Upper lobe of left lung (tissue), 6 donors: ENCODE measurements at regions not wholly inside any gene's neighbourhood (a gene's known extent, or its start where the extent isn't known, plus 50 kb on each side); places are given as distances from the start of the nearest gene placed in this dataset.

Source experiments
- ATAC-seq, 2 donors: fragments of 200-7000 bp; cut with Tn5 transposase; one replicate each; pipeline ENCODE4 v1.9.1; 2022; ENCODE audit warnings: mild to moderate bottlenecking in 2 of 2, moderate library complexity in 2 of 2; ENCODE audit not compliant: low FRiP score in 2 of 2
- DNase-seq, 2 donors: peaks; one replicate each; pipeline ENCODE4 v3.0.0-alpha.2; 2019 to 2020
- H3K27ac ChIP-seq, 4 donors: fragments of 200-600 bp; sonication (generic); one replicate each; pipeline ENCODE4 v1.5.1; 2016 to 2019
- H3K27me3 ChIP-seq, 4 donors: fragments of 200-600 bp; sonication (generic); one replicate each; pipeline ENCODE4 v1.5.1; 2017 to 2019
- H3K36me3 ChIP-seq, 4 donors: fragments of 200-600 bp; sonication (generic); one replicate each; pipeline ENCODE4 v1.5.1; 2016 to 2019
- H3K4me1 ChIP-seq, 4 donors: fragments of 200-600 bp; sonication (generic); one replicate each; pipeline ENCODE4 v1.5.1; 2018 to 2019
- H3K4me3 ChIP-seq, 4 donors: fragments of 200-600 bp; sonication (generic); one replicate each; pipeline ENCODE4 v1.5.1; 2017 to 2019; ENCODE audit warnings: mild to moderate bottlenecking in 2 of 4, moderate library complexity in 1 of 4
- H3K9me3 ChIP-seq, 4 donors: fragments of 200-600 bp; sonication (generic); one replicate each; pipeline ENCODE4 v1.5.1; 2018 to 2019
- CTCF ChIP-seq, 6 experiments: fragments of 450-650 bp in 4 of 6; fragments of 200-600 bp in 2 of 6; sonication (generic) in 2 of 6; IDR thresholded peaks; one replicate each; pipeline ENCODE4 v1.5.1; 2016 to 2019; ENCODE audit warnings: antibody characterized with exemption in 6 of 6
- EP300 ChIP-seq, 4 donors: sonication (generic); formaldehyde crosslinking; IDR thresholded peaks; one replicate each; pipeline ENCODE4 v1.5.1; 2017; ENCODE audit warnings: antibody characterized with exemption in 4 of 4, control low read depth in 2 of 4
- POLR2A ChIP-seq, 4 donors: fragments of 450-650 bp; IDR thresholded peaks; one replicate each; pipeline ENCODE4 v1.5.1; 2016 to 2017; ENCODE audit warnings: antibody characterized with exemption in 4 of 4, mild to moderate bottlenecking in 2 of 4
- POLR2AphosphoS5 ChIP-seq, 2 donors: sonication (generic); formaldehyde crosslinking; IDR thresholded peaks; one replicate each; pipeline ENCODE4 v1.5.1; 2017; ENCODE audit warnings: antibody characterized with exemption in 2 of 2
- WGBS, 2 donors: methylation state at CpG; one replicate each; pipeline ENCODE4 v1.1.5; 2017 to 2018; 5-methylcytosine and 5-hydroxymethylcytosine counted together
- donor health status: DM: no; HTN: no; CAD: no; lungs with moderate emphysema.
- donor health status: DM: no; HTN: yes; CAD: no; lungs with severe emphysema.

DNA sequence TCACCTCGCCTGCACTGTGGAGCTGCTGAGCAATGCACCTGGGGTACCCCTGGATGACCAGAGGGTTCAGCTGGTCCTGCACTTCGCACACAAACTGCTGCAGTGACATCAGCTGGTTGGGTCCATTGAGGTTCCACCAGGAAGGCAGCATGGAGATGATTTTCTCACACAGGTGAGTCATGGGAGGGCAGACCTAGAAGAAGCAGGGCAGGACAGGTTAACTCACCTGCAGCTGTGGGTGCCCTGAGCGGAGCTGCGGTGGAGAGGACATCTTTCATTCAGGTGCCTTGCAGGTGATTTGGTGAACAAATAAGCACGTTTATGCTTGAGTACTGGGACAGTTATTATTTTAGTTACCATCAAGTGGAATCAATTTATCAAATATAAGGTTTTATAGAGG lies 73.6 kb downstream of the CTSL start:
- ATAC-seq (no peak), DNase-seq (no peak)
- WGBS, 2 donors: 95% methylated on average over 5 of the region's 5 CpGs
- Histone ChIP-seq H3K4me1 (no peaks in the 10 kb centered on the region), H3K27ac (no peak overlapping the region), H3K36me3 (no peaks in the 10 kb centered on the region), H3K4me3 (no peak overlapping the region), H3K9me3 (no peaks in the 10 kb centered on the region), H3K27me3 (no peaks in the 10 kb centered on the region)
- TF ChIP-seq CTCF (IDR thresholded peaks at IDR 0.05) (no peak), EP300 (IDR thresholded peaks at IDR 0.05) (no peak), POLR2AphosphoS5 (IDR thresholded peaks at IDR 0.05) (no peak), POLR2A (IDR thresholded peaks at IDR 0.05) (no peak)

GRCh38 chr9:87800456-87800855 lies 74.5 kb downstream of the CTSL start:
- ATAC-seq: no peak
- DNase-seq: no peak

DNA sequence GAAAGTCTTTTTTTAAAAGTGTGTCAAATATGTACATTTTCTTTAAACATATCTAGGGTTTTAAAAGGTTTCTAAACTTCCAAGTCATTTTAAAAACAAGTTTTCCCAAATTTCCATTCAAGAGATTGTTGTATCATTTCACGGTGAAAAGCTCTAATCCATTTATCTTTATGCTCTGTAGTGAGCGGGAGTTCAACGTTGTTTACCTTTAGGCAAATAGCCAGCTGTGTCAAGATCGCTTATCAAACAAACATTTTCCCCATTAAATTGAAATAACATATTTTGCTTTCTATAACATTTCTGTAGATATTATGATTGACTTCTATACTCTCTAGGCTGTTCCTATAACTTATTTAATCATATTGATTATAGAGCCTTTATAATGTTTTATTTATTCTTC lies 75.1 kb downstream of the CTSL start:
- H3K9me3 ChIP-seq: no peaks in the 10 kb centered on the region
- TF ChIP-seq POLR2AphosphoS5 (IDR thresholded peaks at IDR 0.05) (no peak), POLR2A (IDR thresholded peaks at IDR 0.05) (no peak), EP300 (IDR thresholded peaks at IDR 0.05) (no peak), CTCF (IDR thresholded peaks at IDR 0.05) (no peak)
- no peaks in the 10 kb centered on the region for H3K4me1 ChIP-seq
- no peak overlapping the region for H3K4me3 ChIP-seq
- 40 to 66% methylated on average over 4 of the region's 4 CpGs for WGBS, 2 donors
- DNase-seq: no peak
- ATAC-seq: no peak
- H3K36me3 ChIP-seq: no peaks in the 10 kb centered on the region
- no peaks in the 10 kb centered on the region for H3K27me3 ChIP-seq
- H3K27ac ChIP-seq: no peak overlapping the region

More at GRCh38 chr9:87800456-87800855, 74.5 kb downstream of the CTSL start:
- H3K36me3 ChIP-seq: no peaks in the 10 kb centered on the region
- TF ChIP-seq CTCF (IDR thresholded peaks at IDR 0.05) (no peak), POLR2AphosphoS5 (IDR thresholded peaks at IDR 0.05) (no peak), POLR2A (IDR thresholded peaks at IDR 0.05) (no peak), EP300 (IDR thresholded peaks at IDR 0.05) (no peak)
- H3K27me3 ChIP-seq: no peaks in the 10 kb centered on the region
- H3K4me3 ChIP-seq: no peak overlapping the region
- H3K9me3 ChIP-seq: no peaks in the 10 kb centered on the region
- WGBS, 2 donors: 83 to 92% methylated on average over 7 of the region's 7 CpGs
- no peaks in the 10 kb centered on the region for H3K4me1 ChIP-seq
- H3K27ac ChIP-seq: no peak overlapping the region

DNA sequence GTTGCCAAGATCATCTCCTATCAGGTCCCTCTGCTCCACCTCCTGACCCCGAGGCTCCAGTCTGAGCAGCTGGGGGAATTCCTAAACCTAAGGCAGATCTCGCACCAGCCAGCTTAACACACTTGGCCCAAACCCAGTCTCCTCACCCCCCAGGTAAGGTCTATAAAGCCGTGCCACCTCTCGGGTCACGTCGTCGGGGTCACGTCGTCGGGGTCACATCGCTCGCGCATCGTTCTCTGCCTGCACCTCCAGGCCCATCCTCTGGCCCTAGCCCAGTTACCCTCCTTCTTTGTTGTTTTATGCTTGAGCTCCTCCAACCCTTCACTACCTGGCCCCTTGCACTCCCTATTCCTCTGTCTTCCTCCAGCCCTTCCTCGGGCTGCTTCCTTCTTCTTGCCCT lies 77.2 kb downstream of the CTSL start:
- WGBS, 2 donors: 85 to 96% methylated on average over 15 of the region's 15 CpGs
- Histone ChIP-seq H3K36me3 (no peaks in the 10 kb centered on the region), H3K27me3 (no peaks in the 10 kb centered on the region), H3K4me3 (no peak overlapping the region), H3K27ac (no peak overlapping the region), H3K4me1 (no peaks in the 10 kb centered on the region), H3K9me3 (no peaks in the 10 kb centered on the region)
- no peak for ATAC-seq
- peak in 1 of 2 donors; percentile 52 for DNase-seq
- TF ChIP-seq POLR2AphosphoS5 (IDR thresholded peaks at IDR 0.05): no peak
- TF ChIP-seq CTCF (IDR thresholded peaks at IDR 0.05): no peak
- no peak for TF ChIP-seq EP300 (IDR thresholded peaks at IDR 0.05)
- TF ChIP-seq POLR2A (IDR thresholded peaks at IDR 0.05): no peak

GRCh38 chr9:87803623-87804345 lies 77.9 kb downstream of the CTSL start:
- H3K27ac ChIP-seq: no peak overlapping the region
- DNase-seq: no peak
- no peak for TF ChIP-seq CTCF (IDR thresholded peaks at IDR 0.05)
- TF ChIP-seq POLR2AphosphoS5 (IDR thresholded peaks at IDR 0.05): no peak
- TF ChIP-seq POLR2A (IDR thresholded peaks at IDR 0.05): no peak
- TF ChIP-seq EP300 (IDR thresholded peaks at IDR 0.05): no peak

More at GRCh38 chr9:87803623-87804345, 77.9 kb downstream of the CTSL start:
- Histone ChIP-seq H3K27me3 (no peaks in the 10 kb centered on the region), H3K4me1 (no peaks in the 10 kb centered on the region), H3K9me3 (no peaks in the 10 kb centered on the region), H3K36me3 (no peaks in the 10 kb centered on the region), H3K4me3 (no peak overlapping the region)
- no peak for ATAC-seq
- 83% methylated on average over 9 of the region's 9 CpGs for WGBS, 2 donors
